GM12892 (cell line): ENCODE measurements at regions not wholly inside any gene's neighbourhood (a gene's known extent, or its start where the extent isn't known, plus 50 kb on each side); places are given as distances from the start of the nearest gene placed in this dataset.

Source experiments
- POLR2A ChIP-seq: IDR thresholded peaks from 2 replicates; pipeline ENCODE4 v1.6.1; 2011; ENCODE audit warnings: low read depth, low read length, control low read depth
- POLR2AphosphoS5 ChIP-seq: IDR thresholded peaks from 2 replicates; pipeline ENCODE4 v1.6.1; 2011; ENCODE audit warnings: low read depth, low read length, control low read depth
- TAF1 ChIP-seq: IDR thresholded peaks from 2 replicates; pipeline ENCODE4 v1.6.1; 2011; ENCODE audit warnings: low read depth, mild to moderate bottlenecking, control low read depth, low read length, borderline replicate concordance

DNA sequence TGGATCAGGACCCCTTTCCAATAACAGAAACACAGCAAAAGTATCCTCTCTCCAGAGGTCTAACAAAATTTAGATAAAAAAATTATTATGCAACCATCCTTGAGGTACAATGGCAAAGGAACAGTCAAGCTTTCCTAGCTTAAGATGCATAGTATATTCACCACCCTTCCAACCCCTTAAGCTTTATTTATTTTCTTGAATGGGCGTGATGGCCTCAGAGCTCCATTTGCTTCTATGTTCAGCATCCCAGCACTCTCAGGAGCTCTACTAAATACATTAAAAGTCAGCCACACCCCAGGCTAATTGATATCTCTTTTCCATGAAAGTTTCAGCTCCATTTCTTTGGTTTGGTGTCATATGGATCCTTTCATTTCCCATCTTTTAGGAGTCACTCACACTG lies 1335.2 kb upstream of the ZEB2 start:
- TF ChIP-seq POLR2AphosphoS5 (no peak), POLR2A (no peak), TAF1 (no peak)
